Tibial nerve (tissue), 4 donors: ENCODE measurements at regions not wholly inside any gene's neighbourhood (a gene's known extent, or its start where the extent isn't known, plus 50 kb on each side); places are given as distances from the start of the nearest gene placed in this dataset.

Source experiments
- DNase-seq, 2 donors: peaks; one replicate each; pipeline ENCODE4 v3.0.0-alpha.2; 2019; ENCODE audit warnings: low spot score in 2 of 2
- H3K27ac ChIP-seq, 4 donors: fragments of 200-600 bp; sonication (generic) in 3 of 4; one replicate each; pipeline ENCODE4 v1.5.1; 2017 to 2019; ENCODE audit warnings: mild to moderate bottlenecking in 1 of 4
- H3K27me3 ChIP-seq, 2 donors: fragments of 200-600 bp; sonication (generic) in 1 of 2; one replicate each; pipeline versions ENCODE4 v1.5.1 to v1.6.0; 2017 to 2019
- H3K36me3 ChIP-seq, 3 donors: fragments of 200-600 bp; sonication (generic); one replicate each; pipeline ENCODE4 v1.5.1; 2018 to 2019
- H3K4me1 ChIP-seq, 4 donors: fragments of 200-600 bp; sonication (generic) in 3 of 4; one replicate each; pipeline ENCODE4 v1.5.1; 2017 to 2019
- H3K4me3 ChIP-seq, 4 donors: fragments of 200-600 bp; sonication (generic) in 3 of 4; one replicate each; pipeline ENCODE4 v1.5.1; 2017 to 2019; ENCODE audit warnings: mild to moderate bottlenecking in 1 of 4, moderate library complexity in 1 of 4
- H3K9me3 ChIP-seq, 4 donors: fragments of 200-600 bp; sonication (generic) in 3 of 4; one replicate each; pipeline ENCODE4 v1.5.1; 2017 to 2019
- CTCF ChIP-seq, 5 experiments: fragments of 200-600 bp in 3 of 5; fragments of 450-650 bp in 2 of 5; sonication (generic) in 3 of 5; IDR thresholded peaks; one replicate each; pipeline ENCODE4 v1.5.1; 2016 to 2019; ENCODE audit warnings: antibody characterized with exemption in 5 of 5, mild to moderate bottlenecking in 3 of 5, moderate library complexity in 2 of 5
- EP300 ChIP-seq, 2 donors: sonication (generic); formaldehyde crosslinking; IDR thresholded peaks; one replicate each; pipeline ENCODE4 v1.6.1; 2017; ENCODE audit warnings: antibody characterized with exemption in 2 of 2, mild to moderate bottlenecking in 1 of 2
- POLR2A ChIP-seq, 2 donors: fragments of 450-650 bp; IDR thresholded peaks; one replicate each; pipeline ENCODE4 v1.6.1; 2017; ENCODE audit warnings: antibody characterized with exemption in 2 of 2, mild to moderate bottlenecking in 2 of 2, moderate library complexity in 2 of 2
- WGBS, 2 donors: methylation state at CpG; one replicate each; pipeline ENCODE4 v1.1.5; 2018; 5-methylcytosine and 5-hydroxymethylcytosine counted together

GRCh38 chr18:64919971-64920570 is 771.2 kb upstream of the LINC00305 start:
- no peak overlapping the region for H3K4me3 ChIP-seq
- no peak overlapping the region for H3K27ac ChIP-seq
- no peaks in the 10 kb centered on the region for H3K36me3 ChIP-seq
- WGBS, 2 donors: 55 to 57% methylated on average over 1 of the region's 1 CpG
- H3K4me1 ChIP-seq: peaks cover 0 to 7% (median 0%) of the 10 kb centered on the region in 4 donors
- H3K9me3 ChIP-seq: no peaks in the 10 kb centered on the region
- TF ChIP-seq CTCF (IDR thresholded peaks at IDR 0.05): no peak
- TF ChIP-seq EP300 (IDR thresholded peaks at IDR 0.05): no peak
- TF ChIP-seq POLR2A (IDR thresholded peaks at IDR 0.05): no peak
- DNase-seq: no peak
- H3K27me3 ChIP-seq: no peaks in the 10 kb centered on the region

- Histone ChIP-seq H3K4me3 (no peak overlapping the region), H3K27me3 (no peaks in the 10 kb centered on the region), H3K36me3 (no peaks in the 10 kb centered on the region), H3K4me1 (peaks cover 0 to 7% (median 0%) of the 10 kb centered on the region in 4 donors), H3K27ac (no peak overlapping the region), H3K9me3 (no peaks in the 10 kb centered on the region)
- no peak for TF ChIP-seq CTCF (IDR thresholded peaks at IDR 0.05)
- no peak for TF ChIP-seq EP300 (IDR thresholded peaks at IDR 0.05)
- no peak for TF ChIP-seq POLR2A (IDR thresholded peaks at IDR 0.05)
- WGBS, 2 donors: 94% methylated on average over 3 of the region's 3 CpGs
- DNase-seq: no peak
These were observed 770.0 kb upstream of the LINC00305 start for GRCh38 chr18:64918851-64919250.

DNA sequence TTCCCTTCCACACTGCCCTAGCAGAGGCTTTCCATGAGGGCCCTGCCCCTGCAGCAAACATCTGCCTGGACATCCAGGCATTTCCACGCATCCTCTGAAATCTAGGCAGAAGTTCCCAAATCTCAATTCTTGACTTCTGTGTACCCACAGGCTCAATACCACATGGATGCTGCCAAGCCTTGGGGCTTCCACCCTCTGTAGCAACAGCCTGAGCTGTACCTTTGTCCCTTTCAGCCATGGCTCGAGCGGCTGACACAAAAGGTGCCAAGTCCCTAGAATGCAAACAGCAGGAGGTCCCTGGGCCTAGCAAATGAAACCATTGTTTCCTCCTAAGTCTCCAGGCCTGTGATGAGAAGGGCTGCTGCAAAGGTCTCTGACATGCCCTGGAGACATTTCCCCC is 744.5 kb upstream of the LINC00305 start:
- H3K4me1 ChIP-seq: no peaks in the 10 kb centered on the region
- no peaks in the 10 kb centered on the region for H3K36me3 ChIP-seq
- WGBS, 2 donors: 78 to 85% methylated on average over 2 to 3 of the region's 3 CpGs
- peaks cover 0 to 10% (median 0%) of the 10 kb centered on the region in 4 donors for H3K9me3 ChIP-seq
- no peak for TF ChIP-seq POLR2A (IDR thresholded peaks at IDR 0.05)
- TF ChIP-seq EP300 (IDR thresholded peaks at IDR 0.05): no peak
- TF ChIP-seq CTCF (IDR thresholded peaks at IDR 0.05): no peak
- H3K27me3 ChIP-seq: no peaks in the 10 kb centered on the region
- H3K27ac ChIP-seq: no peak overlapping the region
- DNase-seq: no peak
- H3K4me3 ChIP-seq: no peak overlapping the region

GRCh38 chr18:64888956-64889355 is 740.1 kb upstream of the LINC00305 start:
- Histone ChIP-seq H3K27me3 (no peaks in the 10 kb centered on the region), H3K36me3 (no peaks in the 10 kb centered on the region), H3K9me3 (peaks cover 0 to 5% (median 0%) of the 10 kb centered on the region in 4 donors), H3K4me1 (no peaks in the 10 kb centered on the region), H3K27ac (no peak overlapping the region), H3K4me3 (no peak overlapping the region)
- TF ChIP-seq CTCF (IDR thresholded peaks at IDR 0.05) (no peak), EP300 (IDR thresholded peaks at IDR 0.05) (no peak), POLR2A (IDR thresholded peaks at IDR 0.05) (no peak)
- 86 to 89% methylated on average over 4 of the region's 4 CpGs for WGBS, 2 donors
- DNase-seq: no peak

GRCh38 chr18:64886995-64887394 is 738.1 kb upstream of the LINC00305 start:
- WGBS, 2 donors: 91 to 97% methylated on average over 1 of the region's 1 CpG
- DNase-seq: no peak
- no peak for TF ChIP-seq POLR2A (IDR thresholded peaks at IDR 0.05)
- no peak for TF ChIP-seq CTCF (IDR thresholded peaks at IDR 0.05)
- no peak for TF ChIP-seq EP300 (IDR thresholded peaks at IDR 0.05)
- Histone ChIP-seq H3K27ac (no peak overlapping the region), H3K4me3 (no peak overlapping the region), H3K27me3 (no peaks in the 10 kb centered on the region), H3K36me3 (no peaks in the 10 kb centered on the region), H3K9me3 (no peaks in the 10 kb centered on the region), H3K4me1 (no peaks in the 10 kb centered on the region)
